KOPT-K1 (cell line): ENCODE measurements at regions not wholly inside any gene's neighbourhood (a gene's known extent, or its start where the extent isn't known, plus 50 kb on each side); places are given as distances from the start of the nearest gene placed in this dataset.

Source experiments
- H3K27ac ChIP-seq: fragments of 200-600 bp; sonication (generic); 2 replicates; pipeline ENCODE4 v1.5.1; 2016; ENCODE audit warnings: antibody characterized with exemption, mild to moderate bottlenecking, low read depth, low read length; ENCODE audit not compliant: poor library complexity, severe bottlenecking
- H3K36me3 ChIP-seq: fragments of 200-600 bp; sonication (generic); 2 replicates; pipeline ENCODE4 v1.5.1; 2017; ENCODE audit warnings: antibody characterized with exemption, mild to moderate bottlenecking, low read length, moderate library complexity; ENCODE audit not compliant: insufficient read depth
- H3K9me3 ChIP-seq: fragments of 200-600 bp; sonication (generic); 2 replicates; pipeline ENCODE4 v1.5.1; 2017; ENCODE audit warnings: antibody characterized with exemption, low read length, mild to moderate bottlenecking; ENCODE audit not compliant: insufficient read depth, poor library complexity, severe bottlenecking

- Histone ChIP-seq H3K9me3 (no peaks in the 10 kb centered on the region), H3K36me3 (no peaks in the 10 kb centered on the region), H3K27ac (no peak overlapping the region)
Measured at GRCh38 chr2:42987112-42987922, 194.9 kb upstream of the HAAO start.

DNA sequence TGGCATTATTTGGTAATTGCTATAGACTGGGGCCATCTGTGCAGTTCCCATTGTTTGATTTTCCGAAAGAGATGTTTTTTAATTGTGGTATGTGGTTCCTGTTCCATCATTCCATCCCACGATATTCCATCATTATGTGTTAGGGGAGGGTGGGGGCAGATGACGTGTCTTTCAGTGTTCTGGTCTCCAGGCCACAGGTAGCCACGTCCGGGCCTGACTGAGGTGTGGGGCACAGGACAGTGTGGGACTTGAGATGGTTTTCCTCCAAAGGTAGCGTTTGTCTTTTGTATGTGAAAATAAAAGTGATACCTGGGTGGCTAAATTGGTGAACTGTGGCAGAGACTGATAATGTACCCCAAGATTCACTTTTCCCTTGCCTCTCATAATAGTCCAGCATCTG is 192.2 kb upstream of the HAAO start:
- no peaks in the 10 kb centered on the region for H3K9me3 ChIP-seq
- H3K36me3 ChIP-seq = no peaks in the 10 kb centered on the region
- no peak overlapping the region for H3K27ac ChIP-seq

DNA sequence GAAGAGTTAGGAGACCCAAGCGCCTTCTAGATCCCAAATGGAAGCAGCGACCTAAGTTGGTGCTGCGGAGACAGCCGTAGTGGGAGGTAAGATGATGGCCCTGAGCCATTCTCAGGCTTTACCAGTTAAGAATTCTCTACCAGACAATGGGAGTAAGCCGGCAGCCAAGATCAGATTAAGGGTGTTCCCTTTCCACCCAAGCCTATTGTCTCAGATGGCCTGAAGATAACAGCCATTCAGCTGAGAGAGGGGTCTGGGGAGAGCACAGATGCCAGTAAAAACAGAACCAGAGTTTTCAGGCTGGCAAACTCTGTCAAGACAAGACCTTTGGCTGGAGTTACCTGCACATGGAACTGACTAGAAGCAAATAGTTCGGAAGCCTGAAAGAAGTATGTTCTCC is 191.7 kb upstream of the HAAO start:
- no peaks in the 10 kb centered on the region for H3K9me3 ChIP-seq
- no peaks in the 10 kb centered on the region for H3K36me3 ChIP-seq
- H3K27ac ChIP-seq = no peak overlapping the region

GRCh38 chr2:42980764-42981416 is 188.5 kb upstream of the HAAO start:
- H3K36me3 ChIP-seq = no peaks in the 10 kb centered on the region
- no peaks in the 10 kb centered on the region for H3K9me3 ChIP-seq
- H3K27ac ChIP-seq = no peak overlapping the region

DNA sequence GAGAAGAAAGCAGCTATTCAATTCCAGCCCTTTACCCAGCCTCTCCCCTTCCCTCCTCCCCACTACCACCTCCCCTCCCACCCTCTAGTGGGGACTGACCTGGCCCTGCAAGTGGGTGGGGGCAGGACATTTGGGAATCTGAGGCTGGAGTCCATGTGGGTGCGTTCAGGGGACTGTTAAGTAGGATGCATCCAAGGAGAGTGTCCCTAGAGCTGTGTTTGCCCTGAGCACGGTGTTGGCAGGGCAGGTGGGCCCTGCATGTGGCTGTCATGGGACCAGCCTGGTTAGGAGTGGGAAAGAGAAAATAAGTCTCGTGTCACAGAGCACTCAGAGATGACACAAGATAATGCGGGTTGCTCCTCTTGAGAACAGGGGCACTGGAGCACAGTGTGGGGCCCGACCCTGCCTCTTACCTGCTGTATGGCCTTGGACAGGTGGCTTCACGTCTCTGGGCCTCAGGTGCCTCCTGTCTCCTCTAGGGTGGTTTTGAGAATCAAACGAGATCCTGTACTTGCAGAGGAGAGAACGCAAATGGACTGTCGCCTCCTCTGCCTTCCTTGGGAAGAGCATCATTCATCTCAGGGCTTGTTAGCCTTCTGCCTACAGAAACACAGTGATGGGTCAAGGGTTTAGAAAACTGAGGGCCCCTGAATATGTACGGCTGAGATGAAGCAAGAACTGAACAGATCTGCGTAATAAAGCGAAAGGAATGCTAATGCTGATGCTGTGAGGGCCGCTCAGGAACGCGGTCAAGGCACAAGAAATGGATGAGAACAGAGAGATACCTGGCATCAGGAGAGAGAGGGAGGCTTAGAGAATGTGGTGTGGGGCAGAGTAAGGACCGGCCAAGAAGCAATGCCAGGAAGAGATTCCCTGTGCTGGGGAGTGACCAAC is 187.7 kb upstream of the HAAO start:
- Histone ChIP-seq H3K9me3 (no peaks in the 10 kb centered on the region), H3K27ac (no peak overlapping the region), H3K36me3 (no peaks in the 10 kb centered on the region)

- Histone ChIP-seq H3K9me3 (no peaks in the 10 kb centered on the region), H3K36me3 (no peaks in the 10 kb centered on the region), H3K27ac (no peak overlapping the region)
Measured at GRCh38 chr2:42979416-42979869, 187.1 kb upstream of the HAAO start.

- Histone ChIP-seq H3K27ac (no peak overlapping the region), H3K9me3 (no peaks in the 10 kb centered on the region), H3K36me3 (no peaks in the 10 kb centered on the region)
Measured at GRCh38 chr2:42978887-42979415, 186.6 kb upstream of the HAAO start.

DNA sequence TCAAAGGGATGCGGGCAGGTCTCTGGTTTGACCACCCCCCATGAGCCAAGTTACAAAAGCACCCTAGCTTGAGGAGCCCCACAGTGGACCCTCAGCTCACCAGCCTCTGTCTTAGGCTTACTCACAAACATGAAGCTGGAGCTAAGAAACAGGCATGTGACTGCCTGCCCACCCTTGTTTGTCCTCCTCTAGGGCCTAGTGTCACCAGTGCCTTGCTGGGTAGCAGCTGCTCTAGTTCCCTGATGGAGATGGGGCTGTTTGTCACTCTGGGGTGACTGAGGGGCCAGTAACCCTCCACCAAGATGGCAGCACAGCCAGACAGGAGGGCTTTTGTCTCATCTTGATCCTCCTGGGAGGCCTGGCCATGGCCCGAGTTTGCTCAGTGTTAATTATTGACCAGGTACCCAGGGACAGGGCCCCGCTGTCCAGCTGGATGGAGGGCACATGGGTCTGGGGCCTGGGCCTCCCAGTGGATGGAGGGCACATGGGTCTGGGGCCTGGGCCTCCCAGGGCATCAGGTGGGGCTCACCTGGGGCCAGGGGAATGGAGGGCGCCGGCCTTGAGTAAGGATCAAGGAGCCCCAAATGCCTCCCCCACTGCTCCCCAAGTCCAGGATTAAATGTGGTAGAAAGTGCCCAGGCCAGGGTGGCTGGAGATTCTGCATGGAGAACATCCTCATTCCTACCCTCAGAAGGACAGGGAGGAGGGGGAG is 185.9 kb upstream of the HAAO start:
- H3K9me3 ChIP-seq = no peaks in the 10 kb centered on the region
- no peaks in the 10 kb centered on the region for H3K36me3 ChIP-seq
- H3K27ac ChIP-seq = no peak overlapping the region

GRCh38 chr2:42977270-42978174 is 185.1 kb upstream of the HAAO start:
- peak overlapping the region; percentile 6 for H3K27ac ChIP-seq
- H3K36me3 ChIP-seq = no peaks in the 10 kb centered on the region
- no peaks in the 10 kb centered on the region for H3K9me3 ChIP-seq

DNA sequence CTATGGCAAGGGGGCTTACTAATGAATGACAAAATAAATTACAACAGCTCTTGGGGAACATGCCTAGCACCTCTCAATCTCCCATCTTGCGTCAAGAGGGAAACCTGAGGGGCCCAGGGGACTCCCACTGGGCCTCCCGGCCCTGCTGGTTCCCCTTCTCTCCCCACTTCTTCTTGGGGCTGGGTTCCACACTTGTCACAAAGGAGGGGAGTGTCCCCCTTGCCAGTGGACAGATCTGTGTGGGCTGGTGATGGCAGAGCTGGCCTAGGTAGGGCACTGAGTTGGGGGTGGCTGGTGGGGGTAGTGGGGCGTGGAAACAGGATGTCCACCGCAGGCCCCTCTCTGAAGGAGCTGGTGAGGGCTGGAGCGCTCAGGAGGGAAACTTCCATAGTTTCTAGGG is 184.0 kb upstream of the HAAO start:
- Histone ChIP-seq H3K27ac (no peak overlapping the region), H3K9me3 (no peaks in the 10 kb centered on the region), H3K36me3 (no peaks in the 10 kb centered on the region)

DNA sequence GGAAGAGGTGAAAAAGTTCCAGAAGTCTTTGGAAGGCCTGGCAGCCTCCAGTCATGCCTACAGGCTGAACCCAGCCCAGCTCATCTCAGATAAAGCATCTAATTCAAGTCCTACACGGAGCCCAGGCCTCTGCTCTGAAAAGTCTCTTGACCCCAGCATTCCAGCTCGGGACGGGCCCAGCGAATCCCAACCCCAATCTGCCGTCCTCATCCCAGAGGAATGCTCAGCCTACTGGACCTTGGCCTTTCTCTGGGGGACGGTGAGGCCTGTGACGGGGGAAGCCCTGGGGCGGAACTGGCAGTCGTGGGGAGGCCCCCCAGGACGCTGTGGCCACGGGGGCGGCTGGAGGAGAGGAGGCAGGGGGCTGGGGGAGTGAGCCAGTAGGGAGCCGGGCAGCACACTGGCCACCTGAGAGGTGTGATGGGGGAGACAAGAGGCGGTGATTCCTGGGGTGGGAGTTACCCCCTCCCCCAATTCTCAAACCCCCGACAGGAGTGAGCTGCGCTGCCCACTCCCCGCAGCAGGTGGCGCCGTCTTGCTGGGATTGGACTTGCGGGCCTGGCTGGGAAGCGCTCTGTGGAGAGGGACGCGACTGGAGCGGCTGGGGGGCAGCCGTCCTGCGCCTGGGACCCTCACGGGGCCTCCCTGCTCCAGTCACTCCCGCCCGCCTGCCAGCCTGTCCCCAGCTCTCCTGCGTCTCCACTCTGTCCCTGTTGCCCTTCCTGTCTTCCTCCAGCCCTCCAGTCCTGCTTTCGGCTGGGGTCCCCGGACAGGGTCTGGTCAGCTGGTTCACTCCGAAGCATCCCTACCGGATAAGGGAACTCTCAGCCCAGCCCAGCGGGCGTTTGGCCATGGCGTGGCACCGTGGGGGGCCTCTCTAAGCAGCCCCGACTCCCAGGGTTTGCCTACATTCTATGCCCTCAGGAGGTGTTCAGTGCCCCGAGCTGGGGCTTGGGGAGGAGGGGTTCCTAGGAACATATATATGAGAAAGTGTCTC is 182.6 kb upstream of the HAAO start:
- no peaks in the 10 kb centered on the region for H3K36me3 ChIP-seq
- H3K9me3 ChIP-seq = no peaks in the 10 kb centered on the region
- H3K27ac ChIP-seq = no peak overlapping the region

- no peak overlapping the region for H3K27ac ChIP-seq
- H3K36me3 ChIP-seq = no peaks in the 10 kb centered on the region
- H3K9me3 ChIP-seq = no peaks in the 10 kb centered on the region
Measured at GRCh38 chr2:42974169-42974720, 181.9 kb upstream of the HAAO start.
